Caco-2 (cell line): ENCODE measurements at regions not wholly inside any gene's neighbourhood (a gene's known extent, or its start where the extent isn't known, plus 50 kb on each side); places are given as distances from the start of the nearest gene placed in this dataset.

Experiments used
- BruUV-seq: library from RNA; stranded (reverse); fragments of 400-500 nt; replicated peaks from 2 replicates; lab custom pipeline; 2021; lab: Mats Ljungman, UMichigan
- CTCF ChIA-PET: fragments of 300-600 bp; sonication (Branson Sonifier 250); formaldehyde crosslinking; loops from one replicate; lab custom pipeline; 2022; ENCODE audit warnings: antibody characterized with exemption; lab: Charles Lee
- POLR2A ChIA-PET: fragments of 300-600 bp; sonication (Branson Sonifier 250); formaldehyde crosslinking; loops from one replicate; lab custom pipeline; 2022; ENCODE audit warnings: antibody characterized with exemption; lab: Charles Lee
- DNase-seq, 2 experiments: peaks; one replicate each; pipeline versions ENCODE4 v3.0.0 to v3.0.0-alpha.2; 2020 to 2022
- H3K27me3 ChIP-seq: replicated peaks from 2 replicates; pipeline ENCODE4 v1.6.0; 2011; ENCODE audit warnings: low read length; ENCODE audit not compliant: control insufficient read depth, insufficient read depth
- H3K36me3 ChIP-seq: 2 replicates; pipeline ENCODE4 v1.5.1; 2011; ENCODE audit warnings: low read length; ENCODE audit not compliant: control insufficient read depth, insufficient read depth
- H3K4me1 ChIP-seq: fragments of 250-450 bp; sonication (Bioruptor Pico); 2 replicates; pipeline ENCODE4 v1.5.1; 2020; ENCODE audit warnings: mild to moderate bottlenecking
- H3K4me3 ChIP-seq: 2 replicates; pipeline ENCODE4 v1.5.1; 2011; ENCODE audit warnings: low read depth, mild to moderate bottlenecking, control low read depth, low read length
- H3K9me3 ChIP-seq: fragments of 250-450 bp; sonication (Bioruptor Pico); 2 replicates; pipeline ENCODE4 v1.5.1; 2020; ENCODE audit warnings: mild to moderate bottlenecking, moderate library complexity
- H3K27ac Mint-ChIP-seq: one replicate; pipeline ENCODE4 v1.8.0; 2022; ENCODE audit warnings: mixed read lengths; ENCODE audit not compliant: unreplicated experiment
- H3K27me3 Mint-ChIP-seq: one replicate; pipeline ENCODE4 v1.8.0; 2022; ENCODE audit warnings: mixed read lengths; ENCODE audit not compliant: insufficient read depth, unreplicated experiment
- H3K36me3 Mint-ChIP-seq: one replicate; pipeline ENCODE4 v1.8.0; 2022; ENCODE audit warnings: mild to moderate bottlenecking, mixed read lengths; ENCODE audit not compliant: insufficient read depth, unreplicated experiment
- H3K4me1 Mint-ChIP-seq: one replicate; pipeline ENCODE4 v1.8.0; 2022; ENCODE audit warnings: low read depth, mixed read lengths; ENCODE audit not compliant: unreplicated experiment
- H3K4me3 Mint-ChIP-seq: one replicate; pipeline ENCODE4 v1.8.0; 2022; ENCODE audit warnings: mild to moderate bottlenecking, moderate library complexity, mixed read lengths; ENCODE audit not compliant: unreplicated experiment
- H3K9me3 Mint-ChIP-seq: one replicate; pipeline ENCODE4 v1.8.0; 2022; ENCODE audit warnings: mixed read lengths; ENCODE audit not compliant: unreplicated experiment
- intact Hi-C: fragments of 100-400 bp; cut with micrococcal nuclease; formaldehyde crosslinking; loops from one replicate; pipeline ENCODE4 v1.10.0; 2022; ENCODE audit not compliant: unreplicated experiment
- TF ChIP-seq, protein P1 (sequence below), 2 experiments: fragments of 200-600 bp in 1 of 2; IDR thresholded peaks; 1 replicate in 1 of 2; 2 replicates in 1 of 2; pipeline versions ENCODE4 v1.5.1 to v1.8.0; 2011 to 2022; ENCODE audit warnings: antibody characterized with exemption in 1 of 2, control low read depth in 1 of 2, inconsistent platforms in 1 of 2, low read depth in 1 of 2, low read length in 1 of 2, mild to moderate bottlenecking in 1 of 2, moderate library complexity in 1 of 2; ENCODE audit not compliant: insufficient read depth in 1 of 2, severe bottlenecking in 1 of 2, unreplicated experiment in 1 of 2

DNA sequence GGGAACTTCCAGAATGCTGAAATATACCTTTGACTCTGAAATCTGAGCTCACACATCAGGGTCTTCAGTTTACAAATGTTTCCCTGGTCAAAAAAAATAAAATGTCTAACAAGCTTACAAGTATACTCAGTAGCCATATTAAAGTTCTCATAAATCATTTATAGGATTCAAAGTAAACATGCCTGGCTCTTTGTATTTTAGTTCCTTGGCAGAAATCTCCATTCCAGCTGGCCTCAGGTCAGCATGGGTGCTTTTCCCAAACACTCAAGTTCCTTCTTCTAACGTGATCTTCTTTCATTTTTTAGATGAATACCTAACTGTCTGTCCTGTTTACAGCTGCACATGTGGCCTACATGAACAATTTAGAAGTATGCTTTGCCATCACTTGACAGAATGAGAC, 263.2 kb downstream of the GAS1 start:
- H3K36me3 Mint-ChIP-seq: no peaks in the 10 kb centered on the region
- DNase-seq: no peak
- ChIA-PET POLR2A (no interaction called here), CTCF (no interaction called here)
- Histone ChIP-seq H3K36me3 (no peaks in the 10 kb centered on the region), H3K27me3 (no peaks in the 10 kb centered on the region), H3K9me3 (no peaks in the 10 kb centered on the region), H3K4me3 (no peak overlapping the region), H3K4me1 (no peaks in the 10 kb centered on the region)
- no peak overlapping the region for H3K4me3 Mint-ChIP-seq
- no peak overlapping the region for H3K27ac Mint-ChIP-seq
- BruUV-seq: no TSS peak
- H3K9me3 Mint-ChIP-seq: no peaks in the 10 kb centered on the region
- no peaks in the 10 kb centered on the region for H3K4me1 Mint-ChIP-seq
- no peaks in the 10 kb centered on the region for H3K27me3 Mint-ChIP-seq
- TF ChIP-seq, protein P1, sequence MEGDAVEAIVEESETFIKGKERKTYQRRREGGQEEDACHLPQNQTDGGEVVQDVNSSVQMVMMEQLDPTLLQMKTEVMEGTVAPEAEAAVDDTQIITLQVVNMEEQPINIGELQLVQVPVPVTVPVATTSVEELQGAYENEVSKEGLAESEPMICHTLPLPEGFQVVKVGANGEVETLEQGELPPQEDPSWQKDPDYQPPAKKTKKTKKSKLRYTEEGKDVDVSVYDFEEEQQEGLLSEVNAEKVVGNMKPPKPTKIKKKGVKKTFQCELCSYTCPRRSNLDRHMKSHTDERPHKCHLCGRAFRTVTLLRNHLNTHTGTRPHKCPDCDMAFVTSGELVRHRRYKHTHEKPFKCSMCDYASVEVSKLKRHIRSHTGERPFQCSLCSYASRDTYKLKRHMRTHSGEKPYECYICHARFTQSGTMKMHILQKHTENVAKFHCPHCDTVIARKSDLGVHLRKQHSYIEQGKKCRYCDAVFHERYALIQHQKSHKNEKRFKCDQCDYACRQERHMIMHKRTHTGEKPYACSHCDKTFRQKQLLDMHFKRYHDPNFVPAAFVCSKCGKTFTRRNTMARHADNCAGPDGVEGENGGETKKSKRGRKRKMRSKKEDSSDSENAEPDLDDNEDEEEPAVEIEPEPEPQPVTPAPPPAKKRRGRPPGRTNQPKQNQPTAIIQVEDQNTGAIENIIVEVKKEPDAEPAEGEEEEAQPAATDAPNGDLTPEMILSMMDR (IDR thresholded peaks at IDR 0.05; ENCODE audit: insufficient read depth in 1 of 2, low read depth in 1 of 2, low read length in 1 of 2, severe bottlenecking in 1 of 2, unreplicated experiment in 1 of 2): no peak
- intact Hi-C loops: no loop called here

DNA sequence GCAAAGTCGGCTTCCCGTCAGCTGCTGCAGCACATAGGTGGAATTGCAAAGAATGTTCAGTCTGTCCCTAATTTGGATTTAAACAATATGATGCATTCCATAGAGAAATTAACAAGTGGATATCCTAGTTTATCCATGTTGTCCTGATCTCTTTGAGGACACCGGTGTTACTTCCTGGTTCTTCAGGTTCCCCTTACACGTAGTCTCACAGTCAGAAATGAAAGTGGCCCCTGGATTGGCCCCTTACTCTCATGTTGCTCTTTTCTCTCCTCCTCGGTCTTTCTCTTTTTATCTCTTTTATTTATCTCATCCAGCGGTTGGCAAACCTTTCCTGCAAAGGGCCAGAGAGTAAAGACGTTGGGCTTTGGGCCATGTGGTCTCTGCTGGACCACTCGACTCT, 265.1 kb downstream of the GAS1 start:
- POLR2A ChIA-PET: no interaction called here
- H3K27me3 ChIP-seq: no peaks in the 10 kb centered on the region

DNA sequence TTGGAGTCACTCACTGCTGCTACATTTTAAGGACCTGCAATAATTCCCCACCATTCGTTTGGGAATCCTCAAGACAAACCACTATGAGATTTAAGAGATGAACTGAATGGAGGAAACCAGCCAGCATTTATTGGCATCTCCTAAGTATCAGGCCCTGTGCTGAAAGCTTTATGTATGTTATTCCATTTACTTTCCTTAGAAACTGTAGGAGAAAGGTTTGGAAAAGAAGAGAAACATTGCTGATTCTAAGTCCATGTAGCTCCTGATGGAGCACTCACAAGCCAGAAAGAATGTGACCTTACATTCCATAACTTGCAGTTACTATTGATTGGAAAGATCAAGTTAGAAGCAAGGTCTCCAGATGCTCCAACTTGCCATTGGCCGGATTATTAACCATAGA, 267.4 kb downstream of the GAS1 start:
- Histone ChIP-seq H3K27me3 (no peaks in the 10 kb centered on the region), H3K9me3 (no peaks in the 10 kb centered on the region), H3K4me1 (no peaks in the 10 kb centered on the region), H3K4me3 (no peak overlapping the region), H3K36me3 (no peaks in the 10 kb centered on the region)
- TF ChIP-seq, protein P1 (IDR thresholded peaks at IDR 0.05; ENCODE audit: insufficient read depth in 1 of 2, low read depth in 1 of 2, low read length in 1 of 2, severe bottlenecking in 1 of 2, unreplicated experiment in 1 of 2): no peak
- ChIA-PET CTCF (no interaction called here), POLR2A (no interaction called here)
- Mint-ChIP-seq H3K4me1 (no peaks in the 10 kb centered on the region), H3K27ac (no peak overlapping the region), H3K36me3 (no peaks in the 10 kb centered on the region), H3K4me3 (no peak overlapping the region), H3K27me3 (no peaks in the 10 kb centered on the region), H3K9me3 (no peaks in the 10 kb centered on the region)
- intact Hi-C loops: no loop called here
- no TSS peak for BruUV-seq
- no peak for DNase-seq

More for the DNA sequence above, 265.1 kb downstream of the GAS1 start:
- TF ChIP-seq, protein P1 (IDR thresholded peaks at IDR 0.05; ENCODE audit: insufficient read depth in 1 of 2, low read depth in 1 of 2, low read length in 1 of 2, severe bottlenecking in 1 of 2, unreplicated experiment in 1 of 2): no peak
- H3K9me3 Mint-ChIP-seq: no peaks in the 10 kb centered on the region
- H3K4me1 Mint-ChIP-seq: no peaks in the 10 kb centered on the region
- DNase-seq: no peak
- intact Hi-C loops: no loop called here
- no peak overlapping the region for H3K27ac Mint-ChIP-seq
- Histone ChIP-seq H3K4me1 (no peaks in the 10 kb centered on the region), H3K4me3 (no peak overlapping the region), H3K36me3 (no peaks in the 10 kb centered on the region), H3K9me3 (no peaks in the 10 kb centered on the region)
- no TSS peak for BruUV-seq
- no peaks in the 10 kb centered on the region for H3K27me3 Mint-ChIP-seq
- CTCF ChIA-PET: no interaction called here
- H3K36me3 Mint-ChIP-seq: no peaks in the 10 kb centered on the region
- no peak overlapping the region for H3K4me3 Mint-ChIP-seq
